ENCODE measurements at regions not wholly inside any gene's neighbourhood (a gene's known extent, or its start where the extent isn't known, plus 50 kb on each side); places are given as distances from the start of the nearest gene placed in this dataset.

DNA sequence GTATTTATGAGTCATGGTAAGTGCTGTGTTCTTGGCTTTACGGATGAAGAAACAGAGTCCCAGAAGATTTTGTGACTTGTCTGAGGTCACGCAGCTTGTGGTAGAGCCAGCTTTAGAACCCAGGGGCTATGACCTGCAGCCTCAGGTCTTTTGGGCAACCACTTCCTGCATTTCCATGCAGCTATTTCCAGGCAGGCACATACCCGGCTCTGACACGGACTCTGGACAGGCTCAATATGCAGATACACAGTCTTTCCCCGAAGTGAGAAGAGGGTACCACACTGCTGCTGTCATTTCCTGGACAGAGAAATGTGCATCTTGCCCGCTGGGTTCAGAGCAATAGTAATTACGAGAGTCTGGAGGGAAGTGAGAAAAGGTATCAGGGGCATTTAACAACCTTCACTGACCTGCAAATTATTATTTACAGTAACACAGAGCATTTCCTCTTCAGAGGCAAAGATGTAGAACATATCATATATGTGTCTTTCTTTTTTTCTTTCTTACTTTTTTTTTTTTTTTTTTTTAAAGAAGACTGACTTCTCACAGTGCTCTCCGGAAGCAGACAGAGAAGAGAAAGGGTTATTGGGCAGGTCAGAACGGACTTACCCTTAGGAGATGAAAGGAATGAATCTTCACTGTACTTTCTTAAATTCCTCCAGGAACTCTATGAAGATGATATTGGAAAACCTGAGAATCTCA is 185.1 kb downstream of the CLIC5 start:
- no peak for DNase-seq

DNA sequence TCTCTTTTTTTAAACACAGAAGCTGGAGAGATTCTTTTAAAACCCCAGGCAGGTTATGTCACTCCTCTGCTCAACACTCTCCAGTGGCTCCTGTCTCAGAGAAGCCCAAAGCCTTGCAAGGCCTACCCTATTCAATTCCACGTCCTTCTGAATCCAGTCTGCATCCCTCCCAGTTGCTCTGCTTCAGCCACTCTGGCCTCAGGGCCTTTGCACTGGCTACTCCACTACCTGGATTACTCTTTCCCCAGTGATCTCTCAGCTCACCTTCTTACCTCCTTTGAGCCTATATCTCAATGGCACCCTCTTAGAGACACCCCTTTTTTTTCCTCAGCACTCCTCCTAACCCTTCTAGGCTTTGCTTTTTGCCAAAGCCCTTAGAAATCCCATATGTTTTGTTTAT is 185.8 kb downstream of the CLIC5 start:
- DNase-seq, result no peak

DNA sequence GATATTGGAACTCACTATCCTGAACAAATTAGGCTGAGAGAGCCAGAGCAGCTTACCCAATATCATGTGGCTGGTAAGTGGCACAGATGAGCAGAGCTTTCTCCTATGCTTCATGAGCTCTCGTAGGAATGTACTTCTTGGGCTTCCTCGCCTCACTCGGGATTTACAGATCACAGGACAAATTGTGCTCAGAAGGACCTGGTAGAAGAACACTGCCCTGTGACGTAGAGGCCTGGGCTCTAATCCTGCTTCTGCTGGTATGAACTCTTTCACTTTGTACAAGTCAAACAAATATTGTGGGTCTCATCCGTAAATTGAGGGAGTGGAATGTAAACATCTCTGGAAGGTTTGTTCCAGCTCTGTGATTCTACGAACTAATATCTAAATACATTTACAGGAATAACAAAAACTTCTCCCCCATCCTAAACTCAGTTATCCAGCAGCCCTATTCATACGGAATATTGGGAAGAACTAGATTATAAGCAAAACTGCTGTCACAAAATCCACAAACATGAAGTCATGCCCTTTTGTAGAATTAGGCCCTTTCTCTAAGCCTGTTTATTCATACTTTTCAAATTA is 187.6 kb downstream of the CLIC5 start:
- DNase-seq, result no peak

- no peak for DNase-seq
These were observed 192.8 kb downstream of the CLIC5 start for GRCh38 chr6:45822873-45823272.

DNA sequence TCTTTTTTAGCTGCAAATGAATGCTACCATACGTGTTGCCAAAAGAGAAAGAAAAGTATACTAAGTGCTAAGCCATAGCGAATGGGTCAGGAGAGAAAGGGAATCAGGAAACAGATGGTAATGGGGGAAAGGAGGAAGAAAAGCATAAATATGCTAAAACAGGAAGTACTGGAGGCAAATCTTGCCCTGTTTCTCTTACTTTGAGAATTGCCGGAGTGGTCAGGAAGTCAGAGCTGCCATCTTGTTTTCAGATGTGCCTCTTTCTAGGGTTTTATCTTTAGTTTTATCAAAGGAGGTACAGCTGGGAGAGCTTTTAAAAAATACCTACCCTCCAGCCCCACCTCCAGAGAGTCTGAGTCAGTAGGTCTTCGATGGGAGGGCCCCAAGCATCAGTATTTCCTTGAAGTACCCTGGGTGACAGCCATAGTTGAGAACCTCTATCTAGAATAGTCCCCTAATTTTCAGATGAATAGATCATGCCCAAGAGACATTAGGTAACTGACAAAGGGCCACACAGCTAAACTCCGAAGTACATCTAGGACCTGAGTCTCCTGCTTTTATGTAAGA is 193.3 kb downstream of the CLIC5 start:
- no peak for DNase-seq

GRCh38 chr6:45818655-45819054 is 197.0 kb downstream of the CLIC5 start:
- no peak for DNase-seq

DNA sequence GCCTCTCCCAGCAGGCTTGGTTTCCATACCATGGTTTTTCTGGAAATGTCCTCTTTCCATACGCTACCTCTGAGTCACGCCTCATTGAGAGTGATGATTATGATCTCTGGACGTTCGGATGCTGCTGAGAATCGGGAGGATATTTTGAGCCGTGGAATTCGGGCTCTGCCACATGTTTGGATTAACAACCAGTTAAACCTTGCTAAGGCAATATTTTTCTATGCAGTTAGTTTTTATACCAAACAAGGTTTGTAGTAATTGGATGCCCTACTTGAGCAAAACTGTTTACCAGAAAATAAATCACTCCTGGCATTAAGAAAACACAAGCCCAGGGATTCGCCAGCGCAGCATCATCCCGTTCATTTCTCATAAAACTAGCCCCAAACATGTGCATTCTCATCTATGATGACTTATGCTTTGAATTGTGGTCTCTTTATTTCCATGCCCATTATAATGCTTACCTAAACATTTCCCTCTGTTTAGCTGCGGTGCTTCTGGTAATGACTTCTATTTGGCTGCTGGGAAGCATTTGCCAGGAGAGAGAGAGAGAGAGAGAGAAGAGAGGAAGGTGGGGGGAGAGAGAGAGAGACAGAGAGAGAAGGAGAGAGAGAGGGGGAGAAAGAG is 198.9 kb downstream of the CLIC5 start:
- DNase-seq, result peak; percentile 34

GRCh38 chr6:45815466-45816125 is 200.1 kb downstream of the CLIC5 start:
- no peak for DNase-seq

DNA sequence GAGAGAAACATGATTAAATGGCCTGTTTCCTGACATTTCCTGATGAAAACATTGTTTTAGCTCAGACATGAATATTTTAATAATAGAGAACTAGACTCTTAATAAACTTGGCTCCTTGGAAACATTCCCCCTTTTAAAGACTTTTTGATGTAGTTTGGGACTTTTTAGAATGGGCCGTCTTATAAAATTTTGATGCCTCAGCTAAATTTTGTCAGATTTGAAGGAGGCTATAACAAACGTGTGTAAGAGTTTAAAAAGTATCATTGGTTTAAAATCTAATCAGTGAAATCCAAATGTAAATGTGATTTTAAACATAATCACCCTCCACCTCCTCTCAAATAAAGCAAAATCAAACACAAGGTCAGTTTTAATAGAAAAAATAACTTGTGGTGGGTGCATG is 200.9 kb downstream of the CLIC5 start:
- DNase-seq, result no peak

DNA sequence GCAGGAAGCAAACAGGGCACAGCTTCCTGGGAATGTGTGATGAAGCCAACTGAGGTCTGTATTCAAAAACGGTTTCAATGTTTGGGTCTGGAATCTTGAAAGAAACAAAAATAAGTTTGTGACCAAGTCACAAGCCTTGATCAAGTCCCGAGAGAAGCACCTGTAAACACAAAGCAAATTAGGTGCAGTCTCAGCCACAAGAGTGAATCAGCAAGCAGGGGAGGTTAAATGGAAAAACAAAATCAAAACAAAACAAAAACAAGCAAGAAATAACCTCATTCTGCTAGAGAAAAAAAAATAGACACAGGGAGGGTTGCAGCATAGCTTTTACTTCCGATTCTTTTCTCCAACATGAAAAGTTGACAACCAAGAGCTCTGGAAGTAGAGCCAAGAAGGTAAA is 201.7 kb downstream of the CLIC5 start:
- no peak for DNase-seq

- no peak for DNase-seq
These were observed 202.7 kb downstream of the CLIC5 start for GRCh38 chr6:45812922-45813321.

DNA sequence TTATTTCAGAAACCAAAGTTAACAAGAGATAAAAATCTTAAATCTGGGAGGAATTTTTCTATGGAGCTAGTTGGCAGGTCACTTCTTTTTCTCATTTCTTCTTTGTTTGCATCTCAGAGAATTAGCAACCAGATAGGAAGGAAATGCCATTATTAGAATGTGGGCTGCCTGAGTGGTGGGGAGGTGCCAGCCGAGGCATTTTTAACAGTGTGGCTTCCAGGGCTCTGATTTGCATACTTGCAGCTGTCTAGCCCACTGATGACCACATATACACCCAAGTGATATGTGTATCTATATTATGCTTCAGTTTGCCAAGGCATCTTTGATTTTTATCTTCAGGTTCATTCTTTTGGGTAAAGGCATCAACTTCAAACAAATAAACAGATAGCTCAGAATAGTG is 206.7 kb downstream of the CLIC5 start:
- DNase-seq, result no peak

DNA sequence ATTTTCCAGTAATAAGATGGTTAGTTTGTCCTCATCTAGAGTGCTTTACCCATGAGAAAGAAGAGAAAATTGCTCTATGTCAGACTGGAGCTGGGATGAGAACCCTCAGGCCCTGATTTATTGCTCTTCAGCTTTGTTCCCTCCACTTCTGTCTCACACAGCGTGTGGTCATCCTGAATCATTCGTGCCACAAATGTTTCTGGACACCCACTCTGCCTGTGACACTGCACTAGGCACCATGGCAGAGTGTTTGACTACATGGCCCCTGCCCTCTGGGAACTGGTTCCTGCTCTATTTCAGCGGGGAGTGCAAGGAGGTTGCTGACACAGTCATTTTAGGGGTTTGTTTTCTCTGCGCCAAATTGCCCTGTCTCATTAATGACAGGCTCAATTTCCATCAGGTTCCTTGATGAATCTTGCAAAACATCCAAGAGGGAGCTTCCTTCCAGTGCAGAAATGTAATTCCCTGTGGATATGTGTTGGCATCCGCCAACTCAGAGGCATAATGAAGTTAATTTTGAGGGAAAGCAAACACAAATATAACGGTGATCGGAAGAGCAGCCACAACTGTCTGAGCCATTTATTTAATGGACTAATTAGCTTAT is 207.5 kb downstream of the CLIC5 start:
- no peak for DNase-seq

DNA sequence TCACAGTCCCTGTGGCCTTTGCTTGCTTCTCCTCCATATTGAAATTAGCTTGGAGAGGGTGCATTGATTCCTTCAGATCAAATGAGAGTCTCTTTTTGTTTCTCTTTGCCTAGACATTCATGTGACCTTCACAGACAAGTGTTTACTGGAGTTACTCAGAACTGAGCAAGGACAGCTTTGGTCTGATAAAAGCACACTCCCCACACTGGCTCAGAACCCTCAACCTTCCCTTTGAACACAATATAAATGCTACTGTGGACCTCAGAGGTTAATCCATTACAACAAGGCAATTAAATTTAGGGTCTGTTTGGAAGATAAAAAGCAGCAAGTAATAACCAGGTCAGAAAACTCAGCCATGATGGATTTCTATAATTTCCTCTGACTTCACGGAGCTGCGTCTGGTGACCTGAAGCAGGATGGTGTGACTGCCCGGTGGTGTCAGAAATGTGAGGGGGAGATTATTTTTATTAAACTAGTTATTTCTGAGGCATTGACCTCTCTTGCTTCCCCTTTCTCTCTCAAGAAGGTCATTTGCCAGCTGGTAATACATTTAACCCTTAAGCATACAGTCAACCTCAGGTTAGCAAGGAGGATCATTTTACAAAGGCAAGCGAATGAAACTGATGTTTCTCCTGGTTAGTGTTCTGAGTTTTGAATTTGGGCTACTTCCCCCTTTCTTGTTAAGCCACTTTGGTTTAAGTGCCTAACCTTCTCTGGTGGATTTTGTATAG is 208.2 kb downstream of the CLIC5 start:
- no peak for DNase-seq

- DNase-seq, result no peak
These were observed 209.5 kb downstream of the CLIC5 start for GRCh38 chr6:45806172-45806571.

DNA sequence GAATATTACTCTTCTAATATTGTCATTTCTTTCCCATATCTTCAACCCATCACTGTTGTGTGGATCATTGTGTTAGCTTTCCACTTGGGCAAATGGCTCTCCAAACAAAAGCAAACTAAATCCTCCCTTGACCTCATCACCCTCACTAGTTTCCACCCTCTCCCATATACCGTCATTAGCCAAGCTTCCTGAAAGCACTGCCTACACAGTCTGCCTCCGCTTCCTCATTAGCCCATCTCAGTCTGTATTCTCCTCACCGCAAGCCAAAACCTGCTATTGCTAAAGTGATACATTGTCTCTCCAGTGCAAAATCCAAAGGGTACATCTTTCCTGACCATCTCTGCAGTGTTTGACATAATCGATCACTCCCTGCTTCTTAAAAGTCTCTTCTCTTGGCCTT is 212.6 kb downstream of the CLIC5 start:
- no peak for DNase-seq

- DNase-seq, result no peak
These were observed 214.0 kb downstream of the CLIC5 start for GRCh38 chr6:45801471-45802289.

- DNase-seq, result no peak
These were observed 214.7 kb downstream of the CLIC5 start for GRCh38 chr6:45800911-45801310.

DNA sequence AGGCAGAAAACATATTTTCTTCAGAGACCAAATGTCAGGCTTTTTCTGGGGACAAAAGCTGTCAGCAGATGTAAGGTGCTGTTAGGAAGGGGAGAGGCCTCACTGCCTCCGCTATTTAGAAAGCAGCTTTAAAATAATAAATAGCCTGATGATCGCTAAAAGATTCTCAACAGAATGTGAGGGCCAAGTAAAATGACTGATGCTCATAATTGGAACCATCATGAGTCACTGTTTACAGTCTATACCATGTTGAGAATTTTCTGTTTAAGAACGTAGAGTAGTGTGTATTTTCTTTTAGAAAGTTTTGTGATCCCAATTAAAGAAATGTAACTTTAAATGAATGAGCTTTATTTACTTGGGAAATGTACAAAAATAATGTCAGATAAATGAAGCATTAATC is 220.0 kb downstream of the CLIC5 start:
- no peak for DNase-seq

- no peak for DNase-seq
These were observed 221.2 kb downstream of the CLIC5 start for GRCh38 chr6:45794465-45794864.
